ENCODE measurements at regions not wholly inside any gene's neighbourhood (a gene's known extent, or its start where the extent isn't known, plus 50 kb on each side); places are given as distances from the start of the nearest gene placed in this dataset.

- no peak for DNase-seq (ENCODE audit: low spot score)
- TF ChIP-seq CTCF (IDR thresholded peaks at IDR 0.05; ENCODE audit: borderline replicate concordance, control extremely low read depth, extremely low read depth, insufficient read depth, missing control alignments) = no peak
- in situ Hi-C loops (cut with MboI; ENCODE audit: low sequenced_read_pairs, unreplicated experiment) = no loop called here
Observed at GRCh38 chr7:34454381-34454780, 203.6 kb upstream of the NPSR1 start.

GRCh38 chr7:34457329-34457728, 200.7 kb upstream of the NPSR1 start:
- DNase-seq (ENCODE audit: low spot score) = no peak

GRCh38 chr7:34463830-34464229, 194.2 kb upstream of the NPSR1 start:
- no peak for DNase-seq (ENCODE audit: low spot score)
- in situ Hi-C loops (cut with MboI; ENCODE audit: low sequenced_read_pairs, unreplicated experiment) = no loop called here
- TF ChIP-seq CTCF (IDR thresholded peaks at IDR 0.05; ENCODE audit: borderline replicate concordance, control extremely low read depth, extremely low read depth, insufficient read depth, missing control alignments) = no peak

More at GRCh38 chr7:34457329-34457728, 200.7 kb upstream of the NPSR1 start:
- in situ Hi-C loops (cut with MboI; ENCODE audit: low sequenced_read_pairs, unreplicated experiment) = no loop called here
- no peak for TF ChIP-seq CTCF (IDR thresholded peaks at IDR 0.05; ENCODE audit: borderline replicate concordance, control extremely low read depth, extremely low read depth, insufficient read depth, missing control alignments)

- in situ Hi-C loops (cut with MboI; ENCODE audit: low sequenced_read_pairs, unreplicated experiment) = no loop called here
Observed at GRCh38 chr7:34471844-34472243, 186.2 kb upstream of the NPSR1 start.

GRCh38 chr7:34486371-34486770, 171.6 kb upstream of the NPSR1 start:
- no peak for DNase-seq (ENCODE audit: low spot score)
- in situ Hi-C loops (cut with MboI; ENCODE audit: low sequenced_read_pairs, unreplicated experiment) = no loop called here
- no peak for TF ChIP-seq CTCF (IDR thresholded peaks at IDR 0.05; ENCODE audit: borderline replicate concordance, control extremely low read depth, extremely low read depth, insufficient read depth, missing control alignments)

More at GRCh38 chr7:34471844-34472243, 186.2 kb upstream of the NPSR1 start:
- no peak for DNase-seq (ENCODE audit: low spot score)
- no peak for TF ChIP-seq CTCF (IDR thresholded peaks at IDR 0.05; ENCODE audit: borderline replicate concordance, control extremely low read depth, extremely low read depth, insufficient read depth, missing control alignments)

GRCh38 chr7:34487391-34488115, 170.5 kb upstream of the NPSR1 start:
- no peak for TF ChIP-seq CTCF (IDR thresholded peaks at IDR 0.05; ENCODE audit: borderline replicate concordance, control extremely low read depth, extremely low read depth, insufficient read depth, missing control alignments)
- no peak for DNase-seq (ENCODE audit: low spot score)
- in situ Hi-C loops (cut with MboI; ENCODE audit: low sequenced_read_pairs, unreplicated experiment) = no loop called here
